Mammary epithelial cell (primary cell): ENCODE measurements at regions not wholly inside any gene's neighbourhood (a gene's known extent, or its start where the extent isn't known, plus 50 kb on each side); places are given as distances from the start of the nearest gene placed in this dataset.

Source experiments
- CTCF ChIP-seq, 2 donors: IDR thresholded peaks in 1 of 2; conservative IDR thresholded peaks in 1 of 2; 2 replicates each; pipeline ENCODE4 v1.5.1; 2011 to 2012; ENCODE audit warnings: inconsistent platforms in 2 of 2, low read length in 2 of 2, mild to moderate bottlenecking in 2 of 2, control low read depth in 1 of 2, low read depth in 1 of 2; ENCODE audit not compliant: insufficient read depth in 1 of 2; ENCODE audit errors: extremely low read depth in 1 of 2
- EZH2 ChIP-seq: IDR thresholded peaks from 2 replicates; pipeline ENCODE4 v1.6.1; 2012; ENCODE audit warnings: low read length, inconsistent platforms, borderline replicate concordance

- no peak for TF ChIP-seq EZH2
- TF ChIP-seq CTCF (conservative IDR thresholded peaks at IDR 0.05 in 1 of 2, IDR thresholded peaks at IDR 0.05 in 1 of 2; ENCODE audit: extremely low read depth in 1 of 2, insufficient read depth in 1 of 2, low read depth in 1 of 2, low read length in 2 of 2) = no peak
Observed at GRCh38 chr7:38086857-38087256, 91.2 kb upstream of the STARD3NL start.
